ENCODE measurements at regions not wholly inside any gene's neighbourhood (a gene's known extent, or its start where the extent isn't known, plus 50 kb on each side); places are given as distances from the start of the nearest gene placed in this dataset.

GRCh38 chr5:34487956-34488355 is 168.2 kb upstream of the RAI14 start:
- TF ChIP-seq CTCF (IDR thresholded peaks at IDR 0.05; ENCODE audit: poor library complexity, severe bottlenecking) (no peak), EZH2 (IDR thresholded peaks at IDR 0.05; ENCODE audit: borderline replicate concordance, insufficient read depth, low read length, poor library complexity, severe bottlenecking) (no peak)

All from neural cell (in vitro differentiated cells).